Mucosa of stomach (tissue), 1 donor: ENCODE measurements at regions not wholly inside any gene's neighbourhood (a gene's known extent, or its start where the extent isn't known, plus 50 kb on each side); places are given as distances from the start of the nearest gene placed in this dataset.
"Not testable (repeated sequence)": the region's sequence is repeated elsewhere in the genome, so short reads cannot be mapped to it uniquely, and the experiment has no call there.

Experiments used
- H3K27me3 ChIP-seq: one replicate; pipeline ENCODE4 v1.7.0; 2013; ENCODE audit warnings: mild to moderate bottlenecking, low read length; ENCODE audit not compliant: control insufficient read depth, insufficient read depth
- H3K36me3 ChIP-seq: one replicate; pipeline ENCODE4 v1.7.0; 2013; ENCODE audit warnings: low read length; ENCODE audit not compliant: control insufficient read depth, insufficient read depth
- H3K4me1 ChIP-seq: one replicate; pipeline ENCODE4 v1.7.0; 2013; ENCODE audit warnings: mild to moderate bottlenecking, low read length; ENCODE audit not compliant: control insufficient read depth, insufficient read depth
- H3K4me3 ChIP-seq: one replicate; pipeline ENCODE4 v1.7.0; 2013; ENCODE audit warnings: low read length
- H3K9ac ChIP-seq: one replicate; pipeline ENCODE4 v1.7.0; 2013; ENCODE audit warnings: mild to moderate bottlenecking, low read length, moderate library complexity
- H3K9me3 ChIP-seq: one replicate; pipeline ENCODE4 v1.7.0; 2013; ENCODE audit warnings: mild to moderate bottlenecking, low read length, moderate library complexity; ENCODE audit not compliant: control insufficient read depth
- donor health status: Pancreatic carcinoma.

DNA sequence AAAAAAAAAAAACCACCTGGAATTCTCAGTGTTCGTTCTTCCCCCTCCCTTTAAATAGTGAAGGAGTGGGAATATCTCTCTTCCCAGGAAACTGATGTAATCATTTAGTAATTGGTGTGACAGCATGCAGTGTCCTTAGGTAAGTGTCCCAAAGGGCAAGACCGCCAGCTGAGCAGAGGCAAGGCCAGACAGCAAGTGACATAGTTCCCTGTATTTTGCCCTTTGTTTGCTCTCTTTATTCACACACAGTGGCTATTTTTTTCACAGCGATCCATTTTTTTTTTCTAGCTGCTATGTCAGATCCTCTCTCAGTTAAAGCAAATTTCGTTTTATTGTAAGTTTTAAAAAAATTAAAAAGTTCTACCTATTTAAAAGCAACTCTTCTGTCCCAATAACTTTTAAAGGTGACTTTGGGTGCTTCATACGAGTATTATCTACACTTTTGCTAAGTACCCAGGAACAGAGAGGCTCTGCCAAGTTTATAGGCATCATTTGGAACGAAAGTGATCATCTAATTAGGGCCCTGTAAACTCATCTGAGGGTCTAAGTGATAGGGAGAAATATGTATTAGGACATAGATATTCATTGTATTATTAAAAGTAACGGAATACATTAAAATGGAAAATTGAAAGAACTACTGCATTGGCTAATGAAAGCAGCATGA is 98.2 kb upstream of the ALDH1A1 start:
- Histone ChIP-seq H3K9ac (no peak overlapping the region), H3K27me3 (no peaks in the 10 kb centered on the region), H3K36me3 (no peaks in the 10 kb centered on the region), H3K4me1 (peaks cover 7% of the 10 kb centered on the region), H3K4me3 (no peak overlapping the region), H3K9me3 (no peaks in the 10 kb centered on the region)

- H3K4me1 ChIP-seq: peaks cover 7% of the 10 kb centered on the region
- H3K36me3 ChIP-seq: no peaks in the 10 kb centered on the region
- H3K9ac ChIP-seq: no peak overlapping the region
- no peaks in the 10 kb centered on the region for H3K27me3 ChIP-seq
- H3K4me3 ChIP-seq: no peak overlapping the region
- H3K9me3 ChIP-seq: no peaks in the 10 kb centered on the region
These were observed 97.4 kb upstream of the ALDH1A1 start for GRCh38 chr9:73050065-73050816.

GRCh38 chr9:73049280-73049679 is 96.4 kb upstream of the ALDH1A1 start:
- H3K9ac ChIP-seq: no peak overlapping the region
- H3K9me3 ChIP-seq: no peaks in the 10 kb centered on the region
- no peak overlapping the region for H3K4me3 ChIP-seq
- peaks cover 7% of the 10 kb centered on the region for H3K4me1 ChIP-seq
- H3K36me3 ChIP-seq: no peaks in the 10 kb centered on the region
- H3K27me3 ChIP-seq: no peaks in the 10 kb centered on the region

GRCh38 chr9:73046769-73047168 is 93.9 kb upstream of the ALDH1A1 start:
- Histone ChIP-seq H3K4me3 (no peak overlapping the region), H3K9ac (no peak overlapping the region), H3K27me3 (no peaks in the 10 kb centered on the region), H3K9me3 (no peaks in the 10 kb centered on the region), H3K4me1 (no peaks in the 10 kb centered on the region), H3K36me3 (no peaks in the 10 kb centered on the region)

DNA sequence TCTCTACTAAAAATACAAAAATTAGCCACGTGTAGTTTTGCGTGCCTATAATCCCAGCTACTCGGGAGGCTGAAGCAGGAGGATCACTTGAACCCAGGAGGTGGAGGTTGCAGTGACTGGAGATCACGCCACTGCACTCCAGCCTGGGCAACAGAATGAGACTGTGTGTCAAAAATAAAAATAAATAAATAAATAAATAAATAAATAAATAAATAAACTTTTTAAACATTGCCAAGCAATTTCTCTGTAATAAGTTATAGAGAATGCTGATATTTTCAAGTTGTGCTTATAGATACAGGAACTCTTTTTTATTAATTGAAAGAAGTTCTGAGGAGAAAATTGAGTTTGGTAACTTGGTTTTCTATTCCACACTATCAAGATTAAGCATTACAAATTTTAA is 91.9 kb upstream of the ALDH1A1 start:
- not testable (repeated sequence) for H3K9ac ChIP-seq, H3K4me3 ChIP-seq, H3K9me3 ChIP-seq

GRCh38 chr9:73042155-73042554 is 89.3 kb upstream of the ALDH1A1 start:
- peaks cover 15% of the 10 kb centered on the region for H3K4me1 ChIP-seq
- no peaks in the 10 kb centered on the region for H3K27me3 ChIP-seq
- no peaks in the 10 kb centered on the region for H3K9me3 ChIP-seq
- no peak overlapping the region for H3K4me3 ChIP-seq
- no peak overlapping the region for H3K9ac ChIP-seq
- no peaks in the 10 kb centered on the region for H3K36me3 ChIP-seq

More for the DNA sequence above, 91.9 kb upstream of the ALDH1A1 start:
- H3K4me1 ChIP-seq, H3K27me3 ChIP-seq, H3K36me3 ChIP-seq: not testable (repeated sequence)

GRCh38 chr9:73039271-73040263 is 86.7 kb upstream of the ALDH1A1 start:
- peaks cover 15% of the 10 kb centered on the region for H3K4me1 ChIP-seq

GRCh38 chr9:73038613-73039012 is 85.8 kb upstream of the ALDH1A1 start:
- no peak overlapping the region for H3K4me3 ChIP-seq
- H3K4me1 ChIP-seq: peaks cover 15% of the 10 kb centered on the region
- H3K27me3 ChIP-seq: no peaks in the 10 kb centered on the region
- H3K36me3 ChIP-seq: no peaks in the 10 kb centered on the region
- no peaks in the 10 kb centered on the region for H3K9me3 ChIP-seq
- peak overlapping the region; percentile 23 for H3K9ac ChIP-seq

More at GRCh38 chr9:73039271-73040263, 86.7 kb upstream of the ALDH1A1 start:
- no peaks in the 10 kb centered on the region for H3K36me3 ChIP-seq
- H3K9ac ChIP-seq: no peak overlapping the region
- H3K9me3 ChIP-seq: no peaks in the 10 kb centered on the region
- H3K4me3 ChIP-seq: no peak overlapping the region
- H3K27me3 ChIP-seq: no peaks in the 10 kb centered on the region

- Histone ChIP-seq H3K4me3 (no peak overlapping the region), H3K9ac (no peak overlapping the region), H3K4me1 (peaks cover 15% of the 10 kb centered on the region), H3K27me3 (no peaks in the 10 kb centered on the region), H3K36me3 (no peaks in the 10 kb centered on the region), H3K9me3 (no peaks in the 10 kb centered on the region)
These were observed 85.2 kb upstream of the ALDH1A1 start for GRCh38 chr9:73038089-73038509.

DNA sequence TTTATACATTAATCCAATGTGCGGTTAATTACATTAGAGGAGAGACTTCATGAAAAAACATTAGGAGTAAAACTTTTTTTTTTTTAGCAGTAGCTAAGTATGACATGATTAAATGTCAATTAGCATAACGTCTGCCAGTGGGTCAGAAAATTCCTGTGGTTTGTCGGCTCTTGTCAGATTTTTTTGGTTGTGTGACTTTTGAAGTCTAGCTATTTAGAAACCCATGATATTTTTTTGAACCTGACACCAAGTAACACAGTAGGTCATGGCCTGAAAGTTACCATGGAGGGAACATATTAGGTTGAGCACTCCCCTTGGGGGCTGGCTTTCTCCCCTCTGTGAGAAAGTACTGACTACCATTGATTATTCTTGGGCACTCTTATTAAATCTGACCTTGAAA is 84.8 kb upstream of the ALDH1A1 start:
- Histone ChIP-seq H3K4me1 (peaks cover 15% of the 10 kb centered on the region), H3K27me3 (no peaks in the 10 kb centered on the region), H3K9me3 (no peaks in the 10 kb centered on the region), H3K9ac (no peak overlapping the region), H3K4me3 (no peak overlapping the region), H3K36me3 (no peaks in the 10 kb centered on the region)

DNA sequence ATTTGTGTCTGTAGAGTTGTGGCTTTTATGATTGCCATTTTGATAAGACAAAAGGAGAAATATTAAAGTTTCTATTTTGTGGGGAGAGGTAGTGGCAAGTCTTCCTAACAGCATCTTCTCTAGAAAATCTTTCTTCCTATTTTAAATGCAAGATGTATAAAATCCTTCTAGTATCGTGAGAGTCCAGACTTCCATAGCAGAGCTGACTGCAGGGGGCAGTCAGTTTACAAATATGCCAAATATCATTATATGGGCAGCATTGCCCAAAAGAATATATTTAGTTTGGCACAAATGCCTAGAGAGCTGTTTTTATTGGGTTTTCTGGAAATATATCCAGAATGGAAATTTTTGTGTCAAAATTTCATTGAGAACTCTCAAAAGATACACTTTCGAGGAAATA is 82.1 kb upstream of the ALDH1A1 start:
- Histone ChIP-seq H3K4me3 (no peak overlapping the region), H3K27me3 (no peaks in the 10 kb centered on the region), H3K9ac (no peak overlapping the region), H3K36me3 (no peaks in the 10 kb centered on the region), H3K9me3 (no peaks in the 10 kb centered on the region), H3K4me1 (peaks cover 15% of the 10 kb centered on the region)

- Histone ChIP-seq H3K9me3 (no peaks in the 10 kb centered on the region), H3K27me3 (no peaks in the 10 kb centered on the region), H3K9ac (no peak overlapping the region), H3K4me3 (no peak overlapping the region), H3K36me3 (no peaks in the 10 kb centered on the region), H3K4me1 (no peaks in the 10 kb centered on the region)
These were observed 78.5 kb upstream of the ALDH1A1 start for GRCh38 chr9:73031350-73031749.
